ENCODE measurements at regions not wholly inside any gene's neighbourhood (a gene's known extent, or its start where the extent isn't known, plus 50 kb on each side); places are given as distances from the start of the nearest gene placed in this dataset.

- no peak overlapping the region for H3K4ac ChIP-seq (ENCODE audit: low read depth, low read length)
- WGBS (ENCODE audit: extremely low coverage, insufficient read length, low lambda C conversion rate), result no CpG with 5 or more reads among the region's 5 CpGs
- H3K4me1 Mint-ChIP-seq, result peaks cover 12 to 16% of the 10 kb centered on the region in 2 experiments
These were observed 155.6 kb upstream of the POU3F3 start for GRCh38 chr2:104698276-104698675.

More at GRCh38 chr2:104698276-104698675, 155.6 kb upstream of the POU3F3 start:
- Histone ChIP-seq H3K27ac (ENCODE audit: insufficient read length, low read depth, low read length) (no peak overlapping the region), H3K79me2 (ENCODE audit: insufficient read depth, low read length) (no peaks in the 10 kb centered on the region), H3K56ac (ENCODE audit: insufficient read length, low read depth, low read length) (no peak overlapping the region), H3K4me1 (ENCODE audit: insufficient read depth, low read length) (no peaks in the 10 kb centered on the region), H3K27me3 (ENCODE audit: insufficient read depth, low read length) (no peaks in the 10 kb centered on the region), H4K20me1 (ENCODE audit: control insufficient read depth, insufficient read depth, insufficient read length) (no peaks in the 10 kb centered on the region), H4K8ac (replicated peaks; ENCODE audit: insufficient read length, low read depth, low read length) (no peak overlapping the region), H3K9ac (ENCODE audit: extremely low read depth, insufficient read length, low read length) (no peak overlapping the region), H2BK120ac (ENCODE audit: low read depth, low read length, poor library complexity, severe bottlenecking) (no peak overlapping the region), H3K14ac (ENCODE audit: insufficient read depth, low read length) (no peak overlapping the region), H2AFZ (ENCODE audit: low read length) (no peak overlapping the region), H2BK12ac (ENCODE audit: insufficient read length, low read depth, low read length) (no peak overlapping the region), H2AK5ac (ENCODE audit: insufficient read length, low read length) (no peak overlapping the region), H2BK15ac (ENCODE audit: low read depth, low read length) (no peak overlapping the region), H2BK20ac (ENCODE audit: low read depth, low read length, poor library complexity, severe bottlenecking) (no peak overlapping the region), H4K91ac (ENCODE audit: insufficient read length, low read depth, low read length) (no peak overlapping the region), H3T11ph (ENCODE audit: low read length) (no peak overlapping the region), H3K79me1 (ENCODE audit: insufficient read depth, low read depth, low read length, poor library complexity, severe bottlenecking) (no peaks in the 10 kb centered on the region), H3K18ac (ENCODE audit: insufficient read length, low read depth, low read length) (no peak overlapping the region), H2BK5ac (ENCODE audit: insufficient read length, low read length) (no peak overlapping the region), H3K9me3 (ENCODE audit: control insufficient read depth, low read depth, low read length) (no peaks in the 10 kb centered on the region), H3K4me2 (ENCODE audit: insufficient read depth, insufficient read length, low read length) (no peak overlapping the region), H3K23ac (ENCODE audit: insufficient read length, low read depth, low read length) (no peak overlapping the region), H3K23me2 (ENCODE audit: insufficient read length, low read depth, low read length, poor library complexity, severe bottlenecking) (no peaks in the 10 kb centered on the region), H4K5ac (ENCODE audit: insufficient read length, low read depth, low read length) (no peak overlapping the region)
- H3K36me3 Mint-ChIP-seq (ENCODE audit: insufficient read depth in 1 of 3, low read depth in 3 of 3), result no peaks in the 10 kb centered on the region
- H3K4me3 Mint-ChIP-seq, result no peak overlapping the region
- H3K27me3 Mint-ChIP-seq (ENCODE audit: low read depth), result 0 out of 2 replicates have a peak, but pooled peaks cover 4% of the 10 kb centered on the region
- DNase-seq, result no peak
- no peaks in the 10 kb centered on the region for H3K9me3 Mint-ChIP-seq
- TF ChIP-seq CTCF (conservative IDR thresholded peaks at IDR 0.05), result no peak
- no peak overlapping the region for H3K27ac Mint-ChIP-seq

Data from H9 (cell line).